H1 (cell line): ENCODE measurements at regions not wholly inside any gene's neighbourhood (a gene's known extent, or its start where the extent isn't known, plus 50 kb on each side); places are given as distances from the start of the nearest gene placed in this dataset.

Source experiments
- TF ChIP-seq, protein P1 (sequence below): IDR thresholded peaks from 2 replicates; pipeline ENCODE4 v1.6.1; 2012; ENCODE audit warnings: low read length, inconsistent platforms

GRCh38 chr12:86647800-86648199 is 391.6 kb upstream of the MGAT4C start (continued):
- TF ChIP-seq, protein P1, sequence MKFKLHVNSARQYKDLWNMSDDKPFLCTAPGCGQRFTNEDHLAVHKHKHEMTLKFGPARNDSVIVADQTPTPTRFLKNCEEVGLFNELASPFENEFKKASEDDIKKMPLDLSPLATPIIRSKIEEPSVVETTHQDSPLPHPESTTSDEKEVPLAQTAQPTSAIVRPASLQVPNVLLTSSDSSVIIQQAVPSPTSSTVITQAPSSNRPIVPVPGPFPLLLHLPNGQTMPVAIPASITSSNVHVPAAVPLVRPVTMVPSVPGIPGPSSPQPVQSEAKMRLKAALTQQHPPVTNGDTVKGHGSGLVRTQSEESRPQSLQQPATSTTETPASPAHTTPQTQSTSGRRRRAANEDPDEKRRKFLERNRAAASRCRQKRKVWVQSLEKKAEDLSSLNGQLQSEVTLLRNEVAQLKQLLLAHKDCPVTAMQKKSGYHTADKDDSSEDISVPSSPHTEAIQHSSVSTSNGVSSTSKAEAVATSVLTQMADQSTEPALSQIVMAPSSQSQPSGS, result no peak
